Neural progenitor cell (in vitro differentiated cells): ENCODE measurements at regions not wholly inside any gene's neighbourhood (a gene's known extent, or its start where the extent isn't known, plus 50 kb on each side); places are given as distances from the start of the nearest gene placed in this dataset.

Source experiments
- CTCF ChIP-seq: fragments of 200-600 bp; sonication (generic); IDR thresholded peaks from 2 replicates; pipeline ENCODE4 v1.5.1; 2017; ENCODE audit warnings: antibody characterized with exemption, mild to moderate bottlenecking
- EZH2 ChIP-seq: fragments of 200-600 bp; sonication (generic); IDR thresholded peaks from 2 replicates; pipeline ENCODE4 v1.6.1; 2017; ENCODE audit warnings: antibody characterized with exemption, mild to moderate bottlenecking, moderate library complexity
- EZH2phosphoT487 ChIP-seq: fragments of 200-600 bp; sonication (generic); IDR thresholded peaks from 2 replicates; pipeline ENCODE4 v1.6.1; 2017; ENCODE audit warnings: antibody characterized with exemption

GRCh38 chr16:80285104-80285503 is 255.7 kb upstream of the DYNLRB2 start:
- TF ChIP-seq CTCF (no peak), EZH2 (no peak), EZH2phosphoT487 (no peak)
